NCI-H1694 treated with DMSO at 0.1 percent for 48 hours (cell line): ENCODE measurements at regions not wholly inside any gene's neighbourhood (a gene's known extent, or its start where the extent isn't known, plus 50 kb on each side); places are given as distances from the start of the nearest gene placed in this dataset.
"Not testable (repeated sequence)": the region's sequence is repeated elsewhere in the genome, so short reads cannot be mapped to it uniquely, and the experiment has no call there.

Experiments used
- DNase-seq: peaks from one replicate; lab custom pipeline; 2025; lab: John Stamatoyannopoulos, UW

DNA sequence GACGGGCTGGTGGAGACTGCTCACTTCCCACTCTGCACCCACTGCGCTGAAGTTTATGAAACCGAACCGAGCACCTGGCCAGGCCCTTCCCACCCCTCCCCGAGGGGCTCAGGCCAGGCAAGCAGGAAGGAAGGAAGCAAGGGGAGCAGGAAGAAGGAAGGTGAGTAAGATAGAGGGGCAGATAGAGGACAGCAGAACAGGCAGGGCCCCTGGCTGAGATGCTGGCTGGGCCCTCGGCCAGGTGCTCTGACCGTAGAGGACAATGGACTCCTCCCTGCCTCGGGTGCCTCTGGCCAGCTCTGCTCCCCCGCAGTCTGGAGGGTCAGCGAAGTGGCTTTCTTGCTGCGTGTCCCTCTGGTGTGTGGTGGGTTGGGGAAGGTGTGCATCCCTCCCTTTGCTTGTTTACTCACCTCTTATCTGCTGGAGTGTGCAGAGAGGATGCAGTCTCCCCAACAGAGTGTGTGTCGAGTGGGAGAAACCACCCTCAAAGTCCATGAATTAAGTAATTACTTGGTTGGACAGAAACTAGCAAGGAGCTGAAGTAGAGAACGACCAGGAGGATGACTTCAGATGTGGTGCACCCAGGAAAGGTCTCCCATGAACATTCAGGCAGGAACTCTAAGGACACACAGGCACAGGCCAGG is 82.8 kb upstream of the PPP2R2D start:
- DNase-seq = no peak

DNA sequence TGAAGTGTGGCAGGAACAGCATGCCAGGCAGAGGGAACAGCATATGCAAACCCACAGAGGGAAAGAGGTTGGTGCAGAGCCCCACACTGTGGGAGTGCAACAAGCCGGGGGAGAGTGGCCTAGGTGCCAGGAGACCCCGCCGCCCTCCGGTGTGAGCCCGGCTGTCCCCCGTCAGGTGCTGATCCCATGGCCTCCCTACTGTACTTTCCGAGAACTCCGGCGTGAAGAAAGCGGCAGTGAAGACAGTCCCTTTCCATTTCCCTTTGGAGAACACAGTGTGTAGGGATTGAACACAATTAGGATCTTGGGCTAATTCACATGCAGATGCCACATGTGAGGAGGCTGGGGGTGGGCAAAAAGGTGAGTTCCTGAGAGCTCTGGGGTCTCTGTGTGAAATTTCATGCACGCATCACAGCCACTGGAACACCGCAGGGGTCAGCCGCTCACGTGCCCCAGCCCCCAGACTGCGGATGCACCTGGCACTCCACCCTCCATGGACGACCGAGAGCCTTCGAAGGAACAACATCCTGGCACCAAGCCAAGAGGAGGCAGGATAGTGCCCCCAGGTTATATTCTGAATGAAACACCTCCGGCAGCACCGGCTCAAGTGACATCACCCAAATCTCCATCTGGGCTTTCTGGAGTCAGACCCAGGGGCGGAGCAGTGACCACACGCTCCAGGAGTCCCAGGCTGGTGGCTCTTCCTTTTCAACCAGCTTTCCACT is 82.1 kb upstream of the PPP2R2D start:
- DNase-seq = no peak

DNA sequence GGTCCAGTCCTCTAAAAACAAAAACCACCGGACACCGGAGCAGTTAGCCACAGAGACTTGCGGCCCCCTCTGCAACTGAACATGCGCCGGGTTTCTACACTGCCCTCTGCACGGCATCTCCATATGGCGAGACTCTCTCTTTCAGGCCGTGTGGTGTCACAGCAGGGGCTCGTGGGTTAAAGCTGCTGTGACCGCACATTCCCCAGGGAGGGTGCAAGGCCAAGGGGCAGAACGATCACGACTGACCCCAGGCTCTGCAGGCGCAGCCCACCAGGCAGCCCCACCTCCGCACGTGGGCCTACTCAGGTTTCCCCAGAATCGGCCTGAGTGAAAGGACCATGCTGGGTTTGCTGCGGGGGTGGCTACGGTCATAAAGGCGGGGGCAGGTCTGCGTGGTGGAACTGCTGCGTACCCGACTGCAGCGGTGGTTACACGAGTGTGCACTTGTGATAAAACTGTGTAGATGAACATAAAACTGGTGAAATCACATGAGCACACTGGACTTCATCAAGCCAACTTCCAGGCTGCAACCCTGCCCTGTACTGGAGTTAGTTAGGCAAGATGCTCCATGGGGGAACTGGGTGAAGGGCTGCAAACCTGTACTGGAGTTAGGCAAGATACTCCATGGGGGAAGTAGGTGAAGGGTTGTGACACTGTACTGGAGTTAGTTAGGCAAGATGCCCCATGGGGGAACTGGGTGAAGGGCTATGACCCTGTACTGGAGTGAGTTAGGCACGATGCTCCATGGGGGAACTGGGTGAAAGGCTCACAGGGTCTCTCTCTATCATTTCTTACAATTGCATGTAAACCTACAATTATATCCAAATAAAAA is 81.4 kb upstream of the PPP2R2D start:
- DNase-seq = no peak

DNA sequence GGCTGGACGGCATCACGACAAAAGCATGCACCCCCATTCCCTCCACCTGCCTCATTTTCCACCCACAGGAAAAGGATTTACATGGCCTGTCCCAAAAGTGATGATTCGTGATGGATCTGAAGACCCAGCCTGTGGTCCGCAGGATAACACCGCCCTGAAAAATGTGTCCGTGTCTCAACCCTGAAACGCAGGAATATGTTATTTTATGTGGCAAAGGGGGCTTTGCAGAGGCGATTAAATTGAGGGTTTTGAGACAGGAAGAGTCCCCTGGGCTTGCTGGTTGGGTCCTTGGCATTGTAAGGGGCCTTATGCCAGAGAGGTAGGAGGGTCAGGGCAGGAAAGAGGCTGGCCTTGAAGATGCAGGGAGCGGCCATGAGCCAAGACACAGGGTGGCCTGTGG is 80.2 kb upstream of the PPP2R2D start:
- no peak for DNase-seq

DNA sequence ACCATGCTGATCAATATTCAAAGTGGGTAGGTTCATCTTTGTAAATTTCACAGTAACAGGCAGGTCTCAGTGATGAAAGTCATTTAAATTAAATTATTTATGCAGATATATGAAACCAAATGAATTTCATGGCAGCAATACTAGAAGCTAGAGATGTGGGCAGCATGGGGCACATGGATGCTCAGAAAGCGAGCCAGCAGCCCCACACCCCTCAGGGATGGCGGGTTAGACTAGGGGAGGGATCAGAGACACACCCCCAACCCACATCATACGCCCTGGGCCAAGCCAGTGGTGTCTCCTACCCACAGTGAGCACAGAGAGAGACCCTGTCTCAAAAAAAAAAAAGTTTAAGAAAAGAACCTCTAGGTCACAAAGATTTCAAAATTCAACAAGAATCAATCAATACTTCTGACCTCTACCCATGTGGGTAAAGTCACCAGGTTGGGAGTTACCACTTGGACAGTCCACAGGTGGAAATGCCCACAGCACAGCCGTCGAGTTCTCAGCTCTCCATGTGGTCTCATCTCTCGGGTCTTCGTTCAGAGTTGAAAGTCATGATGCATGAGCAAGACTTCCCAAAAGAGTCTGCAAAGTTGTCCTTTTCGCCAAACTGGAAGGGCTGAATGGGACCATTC is 79.3 kb upstream of the PPP2R2D start:
- no peak for DNase-seq

DNA sequence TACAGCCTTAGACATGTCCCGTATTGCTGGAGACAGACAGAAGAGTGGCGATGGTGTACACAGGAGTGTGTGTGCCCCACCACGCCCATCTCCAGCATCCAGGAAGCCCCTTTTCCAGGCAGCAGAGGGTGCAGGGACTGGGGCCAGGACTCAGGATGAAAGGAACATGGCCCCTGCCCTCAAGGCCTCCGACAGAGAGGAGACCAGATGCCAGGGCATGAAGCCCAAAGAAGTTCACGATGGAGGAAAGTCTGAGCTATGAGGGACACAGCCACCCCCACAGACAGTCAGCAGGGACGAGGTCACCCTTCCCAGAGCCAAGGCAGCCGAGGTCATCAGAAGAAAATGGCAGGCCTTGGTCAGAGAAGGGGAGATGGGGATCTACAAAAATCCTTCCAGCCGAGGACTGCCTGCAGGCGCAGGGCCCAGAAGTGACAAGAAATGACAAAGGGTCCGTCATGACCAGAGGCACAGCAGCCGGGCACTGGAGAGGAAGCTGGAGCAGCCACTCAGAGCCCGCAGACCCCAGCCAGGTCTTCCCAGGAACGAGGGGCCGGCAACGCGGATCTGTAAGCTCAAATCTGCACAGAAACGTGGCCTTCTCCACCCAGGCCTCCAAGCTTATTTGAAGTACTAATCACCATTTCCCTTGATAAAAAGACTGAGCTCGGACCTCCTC is 78.7 kb upstream of the PPP2R2D start:
- no peak for DNase-seq

DNA sequence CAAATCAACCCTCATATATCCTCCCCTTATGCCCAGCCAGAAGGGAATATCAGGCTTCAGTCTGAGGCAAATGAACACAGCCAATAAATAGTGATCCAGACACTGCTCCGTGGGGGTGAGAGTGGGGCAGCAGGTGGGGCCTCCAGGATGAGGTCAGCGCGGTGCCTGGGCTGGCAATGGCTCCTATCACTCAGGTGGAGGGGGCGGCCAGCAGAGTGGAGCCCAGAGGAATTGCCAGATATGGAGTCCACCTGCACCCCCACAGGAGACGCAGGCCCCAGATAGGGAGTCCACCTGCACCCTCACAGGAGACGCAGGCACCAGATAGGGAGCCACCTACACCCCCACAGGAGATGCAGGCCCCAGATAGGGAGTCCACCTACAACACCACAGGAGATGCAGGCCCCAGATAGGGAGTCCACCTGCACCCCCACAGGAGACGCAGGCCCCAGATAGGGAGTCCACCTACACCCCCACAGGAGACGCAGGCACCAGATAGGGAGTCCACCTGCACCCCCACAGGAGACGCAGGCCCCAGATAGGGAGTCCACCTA is 78.0 kb upstream of the PPP2R2D start:
- DNase-seq = no peak

DNA sequence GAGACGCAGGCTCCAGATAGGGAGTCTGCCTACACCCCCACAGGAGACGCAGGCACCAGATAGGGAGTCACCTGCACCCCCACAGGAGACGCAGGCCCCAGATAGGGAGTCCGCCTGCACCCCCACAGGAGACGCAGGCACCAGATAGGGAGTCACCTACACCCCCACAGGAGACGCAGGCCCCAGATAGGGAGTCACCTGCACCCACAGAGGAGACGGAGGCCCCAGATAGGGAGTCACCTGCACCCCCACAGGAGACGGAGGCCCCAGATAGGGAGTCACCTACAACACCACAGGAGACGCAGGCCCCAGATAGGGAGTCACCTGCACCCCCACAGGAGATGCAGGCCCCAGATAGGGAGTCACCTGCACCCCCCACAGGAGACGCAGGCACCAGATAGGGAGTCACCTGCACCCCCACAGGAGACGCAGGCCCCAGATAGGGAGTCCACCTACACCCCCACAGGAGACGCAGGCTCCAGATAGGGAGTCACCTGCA is 77.2 kb upstream of the PPP2R2D start:
- DNase-seq = not testable (repeated sequence)

DNA sequence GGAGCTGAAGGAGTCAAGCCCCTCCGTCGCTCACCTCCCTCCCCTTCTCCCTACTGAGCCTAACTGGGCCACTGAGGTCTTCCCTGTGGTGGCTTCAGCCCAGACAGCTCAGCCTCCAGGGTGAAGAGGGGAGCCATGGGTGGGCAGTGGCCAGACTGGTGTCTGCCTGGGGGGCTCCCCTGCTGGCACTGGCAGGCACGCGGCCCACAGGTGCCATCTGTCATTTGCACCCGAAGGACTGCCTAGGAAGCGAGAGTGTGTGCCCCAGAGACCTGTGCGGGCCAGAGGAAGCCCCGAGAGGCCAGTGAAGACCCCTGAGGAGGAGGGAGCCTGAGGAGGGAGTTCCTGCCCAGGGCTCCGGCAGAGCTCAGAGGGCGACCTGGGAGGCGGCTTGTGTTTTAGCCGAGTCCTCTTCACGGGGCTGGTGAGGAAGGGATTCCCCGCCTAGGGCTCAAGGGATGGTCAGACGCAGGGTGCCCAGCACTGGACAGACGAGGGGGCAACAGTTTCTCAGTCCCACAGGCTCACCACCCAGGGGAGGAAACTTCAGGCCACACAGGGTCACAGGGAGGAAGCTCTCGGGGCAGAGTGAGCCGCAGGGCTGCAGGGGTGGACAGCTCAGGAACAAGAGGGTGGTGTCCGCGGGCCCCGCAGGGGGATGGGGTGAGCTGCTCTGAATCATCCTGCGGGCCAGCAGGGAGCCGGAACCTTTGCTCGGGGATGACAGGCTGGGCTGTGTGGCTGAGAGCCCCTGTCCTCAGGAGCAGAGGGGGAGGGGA is 76.2 kb upstream of the PPP2R2D start:
- no peak for DNase-seq

DNA sequence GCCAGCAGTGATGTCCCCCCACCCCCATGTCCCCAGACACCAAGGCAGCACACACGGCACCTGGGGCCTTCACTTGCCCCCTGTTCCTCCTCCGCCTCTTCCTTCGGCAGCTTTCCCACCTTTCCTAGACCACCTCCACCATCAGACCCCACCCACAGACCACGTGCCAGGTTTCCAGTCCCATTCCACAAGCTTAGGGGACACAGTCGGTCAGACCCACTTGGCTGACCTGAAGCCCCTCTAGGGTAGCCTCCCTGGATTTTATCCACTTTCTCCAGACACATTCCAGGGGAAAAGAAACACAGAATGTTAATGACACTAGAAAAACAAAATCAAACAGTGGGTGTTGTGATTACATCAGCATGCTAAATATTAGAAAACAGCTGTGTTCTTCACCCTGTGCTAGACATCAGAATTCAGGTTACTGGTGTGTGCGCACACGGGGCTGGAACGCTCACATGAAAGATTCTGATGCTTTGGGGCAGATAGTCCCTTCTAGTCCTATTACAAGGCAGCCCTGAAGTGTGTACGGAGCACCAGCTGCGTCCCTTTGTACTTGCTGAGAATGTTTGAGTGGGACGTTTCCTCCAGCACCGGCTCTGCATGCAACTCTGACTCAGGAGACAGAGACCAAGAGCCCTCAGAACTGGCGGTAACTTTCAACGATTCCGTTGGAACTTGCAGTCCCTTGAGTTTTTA is 75.5 kb upstream of the PPP2R2D start:
- no peak for DNase-seq

DNA sequence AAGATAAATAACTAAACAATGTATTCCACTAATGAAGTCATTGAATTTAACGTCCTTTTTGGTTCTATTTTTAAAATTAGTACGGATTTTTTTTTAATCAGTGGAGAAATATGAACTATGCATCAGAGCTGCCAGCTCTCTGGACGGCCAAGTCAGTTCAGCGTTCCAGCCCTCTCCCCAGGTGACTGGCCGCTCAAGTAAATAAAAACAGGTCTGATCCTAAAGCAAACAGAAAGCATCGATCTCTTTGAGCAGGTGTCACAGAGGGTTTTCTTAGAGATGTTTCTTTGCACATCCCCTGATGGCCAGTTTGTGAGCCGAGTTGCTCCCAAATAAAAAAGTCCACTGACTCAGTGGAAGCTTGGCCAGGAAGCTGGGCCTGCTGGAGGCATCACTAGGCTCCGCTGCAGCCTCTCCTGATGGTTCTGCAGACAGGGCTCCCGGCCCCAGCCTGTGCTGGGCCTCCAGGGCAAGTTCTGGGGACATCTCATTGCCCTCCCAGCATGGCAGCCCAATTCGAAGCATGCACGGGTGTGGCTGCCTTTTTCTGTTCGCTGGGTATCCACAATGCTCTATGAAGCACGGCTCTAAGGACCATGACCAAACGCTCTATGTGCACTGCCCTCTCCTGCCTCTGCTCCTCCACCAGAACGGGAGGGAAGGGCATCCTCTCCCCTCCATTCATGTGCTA is 74.7 kb upstream of the PPP2R2D start:
- DNase-seq = no peak

DNA sequence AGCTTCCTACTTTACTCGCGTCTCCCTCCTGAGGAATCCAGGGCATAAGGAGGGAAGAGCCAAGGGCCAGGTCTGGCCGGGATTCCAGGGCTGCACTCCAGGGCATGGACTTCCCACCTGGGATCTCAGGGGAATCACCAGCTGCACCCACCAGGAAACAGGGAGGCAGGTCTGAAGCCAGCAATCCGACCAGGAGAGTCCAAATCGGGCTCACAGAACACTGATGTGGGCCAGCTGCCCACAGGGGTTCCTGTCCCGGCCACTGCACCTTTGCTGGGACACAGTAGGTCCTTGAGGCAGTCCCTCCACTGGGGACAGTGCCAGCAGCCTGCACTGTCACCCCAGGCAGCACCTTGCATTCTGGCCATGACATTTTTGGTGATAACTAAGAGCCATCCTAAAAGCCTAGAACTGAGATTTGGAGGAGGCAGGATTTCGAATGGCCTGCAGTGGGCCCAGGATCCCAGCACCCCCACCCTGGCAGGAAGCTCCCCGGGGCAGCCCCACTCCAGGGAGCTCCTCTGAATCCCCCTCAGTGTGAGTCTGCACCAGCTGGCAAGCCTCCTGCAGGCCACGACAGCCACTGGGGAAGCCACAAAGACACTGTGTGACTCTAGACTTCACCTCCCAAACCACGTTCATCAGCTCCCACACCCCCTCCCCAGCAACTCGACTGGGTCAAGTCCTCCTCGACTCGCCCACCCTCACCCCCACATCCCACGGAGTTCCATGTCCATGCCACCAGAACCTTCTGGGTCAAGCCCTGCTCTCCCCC is 71.5 kb upstream of the PPP2R2D start:
- DNase-seq = no peak

DNA sequence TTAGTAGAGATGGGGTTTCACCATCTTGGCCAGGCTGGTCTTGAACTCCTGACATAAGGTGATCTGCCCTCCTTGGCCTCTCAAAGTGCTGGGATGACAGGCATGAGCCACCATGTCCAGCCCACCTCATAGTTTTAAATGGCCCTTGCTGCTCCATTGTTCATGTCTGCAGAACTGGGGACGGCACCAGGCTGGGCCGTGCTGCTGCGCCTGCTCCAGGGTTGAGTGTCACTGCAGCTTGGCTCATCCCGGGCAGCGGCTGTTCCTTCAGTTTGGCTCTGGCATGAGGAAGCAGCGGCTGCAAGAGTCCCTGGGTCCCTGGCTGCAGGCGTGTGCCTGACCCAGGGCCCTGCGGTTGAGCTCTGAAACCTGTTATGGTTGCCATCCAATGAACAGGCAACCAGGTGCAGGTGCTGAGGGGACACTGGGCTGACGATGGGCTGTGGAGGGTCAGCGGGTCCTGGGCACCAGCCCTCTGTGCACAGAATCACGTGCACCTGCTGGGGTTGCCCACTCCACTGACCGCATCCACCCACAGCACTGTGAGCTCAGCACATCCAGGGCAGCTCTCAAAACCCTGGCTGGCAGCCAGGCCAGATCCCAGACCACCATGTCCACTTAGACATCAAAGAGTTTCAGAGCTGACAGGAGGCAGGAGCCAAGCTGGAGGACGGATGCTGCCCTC is 70.2 kb upstream of the PPP2R2D start:
- DNase-seq = no peak

DNA sequence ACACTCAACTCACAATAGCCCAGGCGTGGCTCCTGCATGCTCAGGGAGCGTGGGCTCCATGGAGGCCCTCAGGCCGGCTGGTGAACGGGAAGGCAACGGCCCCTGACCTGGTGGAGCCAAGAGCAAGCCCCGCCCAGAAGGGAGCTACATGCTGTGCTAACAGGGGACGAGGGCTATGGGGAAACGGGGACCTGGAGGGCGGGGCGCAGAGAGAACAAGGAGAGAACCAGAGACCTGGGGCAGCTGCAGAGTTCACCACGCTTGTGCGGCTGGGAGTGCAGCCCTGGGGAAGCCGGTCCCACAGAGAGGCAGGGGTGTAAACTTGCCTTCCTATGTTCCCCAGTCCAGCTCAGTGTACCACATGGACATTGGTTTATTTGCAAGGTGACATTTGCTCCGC is 69.2 kb upstream of the PPP2R2D start:
- DNase-seq = no peak

DNA sequence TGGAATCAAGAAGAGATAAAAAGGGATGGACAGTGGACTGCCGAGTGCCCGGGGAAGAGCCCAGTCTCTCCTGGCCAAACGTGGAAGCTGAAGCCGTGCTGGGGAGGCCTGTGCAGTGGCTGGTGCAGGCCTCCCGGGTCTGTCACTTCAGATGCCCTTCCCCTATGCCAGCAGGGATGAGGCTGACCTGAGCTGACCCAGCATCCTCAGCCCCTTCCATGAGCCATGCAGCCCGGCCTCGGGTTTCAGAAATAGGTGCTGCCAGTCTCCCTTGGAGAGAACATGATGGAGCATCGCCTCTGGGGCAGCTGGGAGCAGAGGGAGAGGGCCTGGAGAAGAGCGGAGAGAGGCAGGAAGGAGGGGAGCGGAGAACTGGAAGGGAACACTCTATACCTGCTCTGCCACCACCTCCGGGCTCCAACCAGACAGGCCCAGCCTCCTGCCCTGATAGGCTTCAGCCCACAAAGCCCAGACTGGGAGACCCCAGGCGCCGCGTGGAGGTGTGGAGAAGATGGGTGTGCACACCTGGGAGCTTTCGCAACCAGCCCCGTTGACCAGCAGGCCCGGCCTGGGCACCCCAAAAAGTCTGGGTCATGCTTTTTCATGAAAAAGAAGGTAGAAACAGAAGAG is 68.6 kb upstream of the PPP2R2D start:
- no peak for DNase-seq

DNA sequence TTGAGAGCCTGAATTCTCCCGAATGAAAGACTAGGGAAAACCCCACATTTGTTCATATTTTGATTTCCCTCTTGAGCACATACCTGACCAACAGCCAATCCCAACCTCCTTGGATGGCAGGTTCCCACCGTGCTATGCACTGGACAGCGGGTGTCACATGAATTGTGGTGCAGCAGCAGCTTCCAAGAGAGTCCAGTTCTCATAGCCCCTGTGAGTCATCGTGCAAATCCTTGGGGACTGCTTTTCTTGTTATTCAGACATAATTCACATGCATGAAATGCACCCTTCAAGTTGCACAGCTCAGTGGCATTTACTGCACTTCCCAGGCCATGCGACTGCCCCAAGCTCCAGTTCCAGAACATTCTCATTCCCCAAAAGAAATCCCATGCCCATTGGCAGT is 67.8 kb upstream of the PPP2R2D start:
- DNase-seq = no peak

DNA sequence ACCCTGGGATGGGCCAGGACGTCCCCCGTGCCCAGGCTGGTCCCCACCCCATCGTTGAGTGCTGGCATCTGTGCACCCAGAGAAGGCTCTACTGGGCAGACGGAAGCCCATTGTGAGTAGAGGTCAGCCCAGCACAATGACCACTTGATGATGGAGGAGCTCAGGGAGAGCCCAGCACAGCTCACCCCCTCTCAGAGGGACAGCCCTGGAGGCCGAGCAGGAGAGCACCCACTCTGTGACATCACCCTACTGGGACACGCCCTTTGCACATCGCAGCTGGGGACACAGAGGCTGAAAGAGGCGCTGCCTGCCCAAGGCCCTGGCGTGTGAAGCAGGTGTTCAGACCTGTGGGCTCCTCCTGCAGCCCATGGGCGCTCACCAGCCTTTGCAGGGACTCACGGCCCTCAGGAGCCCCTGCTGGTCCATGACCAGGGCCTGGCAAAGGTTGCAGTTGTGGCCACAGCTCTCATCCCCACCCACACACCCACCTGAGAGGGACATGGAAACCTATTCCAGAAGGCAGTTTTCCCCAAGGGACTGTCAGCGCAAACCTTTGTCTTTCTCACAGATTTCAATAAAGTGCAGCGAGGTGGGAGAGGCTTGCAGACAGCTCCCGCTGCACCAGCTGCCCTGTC is 67.2 kb upstream of the PPP2R2D start:
- DNase-seq = no peak
